IMR-90 (cell line): ENCODE measurements at regions not wholly inside any gene's neighbourhood (a gene's known extent, or its start where the extent isn't known, plus 50 kb on each side); places are given as distances from the start of the nearest gene placed in this dataset.

ENCODE experiments used
- CTCF ChIP-seq: conservative IDR thresholded peaks from 2 replicates; pipeline ENCODE4 v1.5.1; 2012; ENCODE audit warnings: mild to moderate bottlenecking, low read depth, low read length, improper control_type of control experiment
- MAZ ChIP-seq: IDR thresholded peaks from 2 replicates; pipeline ENCODE4 v1.6.1; 2012; ENCODE audit warnings: low read depth, mild to moderate bottlenecking, low read length, improper control_type of control experiment, moderate library complexity, borderline replicate concordance
- MXI1 ChIP-seq: IDR thresholded peaks from 2 replicates; pipeline ENCODE4 v1.6.1; 2012; ENCODE audit warnings: low read depth, mild to moderate bottlenecking, low read length, moderate library complexity, borderline replicate concordance
- POLR2A ChIP-seq: IDR thresholded peaks from 2 replicates; pipeline ENCODE4 v1.6.1; 2012; ENCODE audit warnings: mild to moderate bottlenecking, low read depth, low read length
- USF2 ChIP-seq: fragments of 150-350 bp; IDR thresholded peaks from 2 replicates; pipeline ENCODE4 v1.6.1; 2017; ENCODE audit warnings: mild to moderate bottlenecking, antibody characterized with exemption, low read length, low read depth

GRCh38 chr15:81483496-81483895, 109.5 kb upstream of the TMC3 start:
- TF ChIP-seq POLR2A (no peak), CTCF (no peak), USF2 (no peak), MAZ (no peak), MXI1 (no peak)
